DMS 273 (cell line): ENCODE measurements at regions not wholly inside any gene's neighbourhood (a gene's known extent, or its start where the extent isn't known, plus 50 kb on each side); places are given as distances from the start of the nearest gene placed in this dataset.
"Not testable (repeated sequence)": the region's sequence is repeated elsewhere in the genome, so short reads cannot be mapped to it uniquely, and the experiment has no call there.

Source experiments
- DNase-seq: peaks from one replicate; lab custom pipeline; 2025; ENCODE audit not compliant: unreplicated experiment; lab: John Stamatoyannopoulos, UW

DNA sequence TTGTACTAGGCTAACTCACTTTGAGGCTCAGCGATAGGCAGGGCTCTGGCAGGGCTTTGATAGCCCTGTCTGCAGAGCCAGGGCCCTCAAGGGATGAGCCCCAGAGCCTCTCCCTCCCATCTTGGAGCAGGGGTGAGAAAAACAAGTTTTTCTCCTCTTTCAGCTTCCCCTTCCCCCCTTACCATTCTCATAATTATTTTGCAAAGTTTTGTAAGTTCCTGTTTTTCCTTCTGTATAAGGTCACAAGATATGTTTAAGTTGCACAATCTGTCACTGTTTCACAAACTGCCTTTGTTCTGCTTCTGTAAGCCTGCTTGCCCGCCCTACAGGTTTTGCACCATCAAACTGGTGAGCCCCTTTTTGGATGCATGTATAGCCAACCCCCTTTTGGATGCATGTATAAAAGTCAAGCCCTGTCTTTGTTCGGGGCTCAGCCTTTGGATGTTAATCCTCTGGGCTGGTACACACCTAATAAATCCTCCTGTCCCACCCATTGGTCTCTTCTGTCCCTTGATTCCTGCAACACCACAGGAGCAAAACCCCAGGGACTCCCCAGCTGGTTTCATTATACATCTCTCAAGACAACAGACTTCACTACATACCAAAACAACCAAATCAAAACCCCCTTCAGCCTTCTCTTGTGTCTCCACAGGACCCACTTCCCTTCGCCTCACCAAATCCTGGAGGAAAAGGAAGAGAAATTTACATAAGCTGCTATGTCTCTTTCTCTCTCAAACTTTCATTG lies 52.5 kb upstream of the RESF1 start:
- DNase-seq: no peak

DNA sequence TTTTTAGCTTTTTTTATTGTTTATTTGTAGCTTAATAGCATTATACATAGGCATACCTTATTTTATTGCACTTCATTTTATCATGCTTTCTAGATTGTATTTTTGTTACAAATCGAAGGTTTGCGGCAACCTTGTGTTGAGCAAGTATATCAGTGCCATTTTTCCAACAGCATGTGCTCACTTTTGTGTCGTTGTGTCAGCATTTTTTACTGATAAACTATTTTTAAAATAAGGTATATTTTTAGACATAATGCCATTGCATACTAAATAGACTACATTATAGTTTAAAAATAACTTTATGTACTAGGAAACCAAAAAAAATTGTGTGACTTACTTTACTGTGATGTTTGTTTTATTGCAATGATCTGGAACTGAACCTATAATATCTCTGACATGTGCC lies 56.2 kb upstream of the RESF1 start:
- no peak for DNase-seq

DNA sequence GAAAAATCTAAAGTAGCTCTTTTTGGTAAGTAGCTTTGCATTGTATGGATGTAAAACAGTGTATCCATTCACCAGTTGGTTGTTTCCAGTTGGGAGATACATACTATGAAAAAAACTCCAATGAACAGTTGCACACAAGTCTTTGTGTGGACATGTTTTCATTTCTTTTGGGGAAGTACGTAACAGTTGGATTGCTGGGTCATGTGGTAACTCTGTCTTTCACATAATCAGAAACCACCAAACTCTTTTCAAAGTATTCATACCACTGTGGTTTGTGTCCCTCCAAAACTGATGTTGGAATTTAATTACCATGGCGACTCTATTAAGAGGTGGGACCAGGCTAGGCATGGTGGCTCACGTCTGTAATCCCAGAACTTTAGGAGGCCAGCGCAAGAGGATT lies 58.9 kb upstream of the RESF1 start:
- DNase-seq: no peak

DNA sequence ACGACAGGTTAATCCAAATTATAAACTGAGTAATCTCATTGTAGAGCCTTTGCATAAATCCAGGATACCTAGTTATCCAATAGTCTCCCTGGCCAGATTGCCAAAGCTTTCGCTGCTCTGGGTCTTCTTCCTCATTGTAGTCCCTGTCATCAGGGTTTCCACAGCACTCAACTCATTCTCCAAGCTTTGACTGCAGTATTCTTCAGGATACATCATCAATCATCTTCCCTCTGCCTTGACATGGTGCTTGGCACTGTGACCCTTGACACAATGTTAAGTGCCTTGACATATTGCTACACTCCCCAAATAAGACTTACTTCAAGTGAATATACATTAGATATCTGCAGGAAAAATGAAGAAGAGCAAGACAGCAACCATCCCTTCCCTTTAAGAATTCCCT lies 60.1 kb upstream of the RESF1 start:
- no peak for DNase-seq

DNA sequence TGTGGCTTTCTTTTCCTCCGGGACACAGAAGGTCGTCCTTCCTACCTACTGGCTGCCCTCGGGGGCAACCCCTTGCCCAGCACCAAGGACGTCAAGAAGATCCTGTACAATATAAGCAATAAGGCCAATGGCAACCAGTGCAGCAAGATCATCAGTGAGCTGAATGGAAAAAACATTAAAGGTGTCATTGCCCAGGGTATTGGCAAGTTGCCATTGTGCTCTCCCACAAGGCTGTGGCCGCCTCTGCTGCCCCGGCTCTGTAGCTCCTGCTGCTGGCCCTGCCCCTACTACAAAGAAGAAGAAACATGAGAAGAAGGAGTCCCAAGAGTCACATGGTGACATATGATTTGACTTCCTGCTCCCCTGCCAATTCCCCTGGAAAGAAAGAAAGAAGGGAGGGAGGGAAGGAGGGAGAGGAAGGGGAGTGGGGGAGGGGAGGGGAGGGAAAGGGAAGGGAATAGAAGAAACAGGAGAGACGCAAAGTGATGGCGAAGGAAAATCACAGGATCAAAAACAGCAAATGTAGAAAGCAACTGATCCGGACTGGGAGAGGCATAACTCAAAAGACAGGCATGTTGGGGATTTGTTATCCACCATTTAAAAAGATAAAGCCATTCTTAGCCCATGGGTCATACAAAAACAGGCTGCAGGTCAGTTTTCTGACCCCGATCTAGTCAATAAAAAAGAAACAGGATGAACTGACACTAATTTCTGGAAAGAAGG lies 61.3 kb upstream of the RESF1 start:
- DNase-seq: peak; percentile 59

DNA sequence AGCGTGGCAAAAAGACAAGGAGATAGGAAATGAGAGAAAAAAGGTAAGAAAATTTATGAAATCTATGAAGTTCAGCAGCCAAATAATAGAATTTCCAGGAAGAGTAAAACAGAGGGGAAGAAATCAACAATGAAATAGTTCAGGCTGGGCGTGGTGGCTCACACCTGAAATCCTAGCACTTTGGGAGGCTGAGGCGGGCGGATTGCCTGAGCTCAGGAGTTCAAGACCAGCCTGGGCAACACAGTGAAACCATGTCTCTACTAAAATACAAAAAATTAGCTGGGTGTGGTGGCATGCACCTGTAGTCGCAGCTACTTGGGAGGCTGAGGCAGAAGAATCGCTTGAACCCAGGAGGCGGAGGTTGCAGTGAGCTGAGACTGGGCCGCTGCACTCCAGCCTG lies 62.1 kb upstream of the RESF1 start:
- not testable (repeated sequence) for DNase-seq

DNA sequence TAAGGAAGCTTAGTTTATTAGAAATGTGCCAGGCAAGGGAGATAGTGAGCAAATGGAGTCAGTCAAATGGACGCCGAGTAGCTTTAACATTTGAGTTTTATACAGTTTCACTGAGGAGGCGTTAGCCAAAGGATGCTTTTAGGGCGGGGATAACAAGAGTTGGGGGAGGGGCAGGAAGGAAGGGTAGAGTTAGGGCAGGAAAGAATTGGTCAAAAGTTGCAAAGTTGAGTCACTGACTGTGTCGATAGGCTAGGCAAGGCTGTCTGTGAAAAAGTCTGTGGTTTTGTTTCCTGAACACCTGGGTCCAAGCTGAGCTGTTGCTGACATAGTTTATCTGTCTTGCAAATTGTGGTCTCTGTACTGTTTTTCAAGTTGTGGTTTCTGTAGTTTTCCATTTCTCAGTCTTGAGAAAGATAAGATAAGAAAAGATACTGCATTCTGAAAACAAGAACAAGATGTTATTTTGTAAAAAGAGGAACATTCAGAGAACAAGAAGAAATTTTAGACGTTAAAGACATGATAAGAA lies 62.6 kb upstream of the RESF1 start:
- no peak for DNase-seq

DNA sequence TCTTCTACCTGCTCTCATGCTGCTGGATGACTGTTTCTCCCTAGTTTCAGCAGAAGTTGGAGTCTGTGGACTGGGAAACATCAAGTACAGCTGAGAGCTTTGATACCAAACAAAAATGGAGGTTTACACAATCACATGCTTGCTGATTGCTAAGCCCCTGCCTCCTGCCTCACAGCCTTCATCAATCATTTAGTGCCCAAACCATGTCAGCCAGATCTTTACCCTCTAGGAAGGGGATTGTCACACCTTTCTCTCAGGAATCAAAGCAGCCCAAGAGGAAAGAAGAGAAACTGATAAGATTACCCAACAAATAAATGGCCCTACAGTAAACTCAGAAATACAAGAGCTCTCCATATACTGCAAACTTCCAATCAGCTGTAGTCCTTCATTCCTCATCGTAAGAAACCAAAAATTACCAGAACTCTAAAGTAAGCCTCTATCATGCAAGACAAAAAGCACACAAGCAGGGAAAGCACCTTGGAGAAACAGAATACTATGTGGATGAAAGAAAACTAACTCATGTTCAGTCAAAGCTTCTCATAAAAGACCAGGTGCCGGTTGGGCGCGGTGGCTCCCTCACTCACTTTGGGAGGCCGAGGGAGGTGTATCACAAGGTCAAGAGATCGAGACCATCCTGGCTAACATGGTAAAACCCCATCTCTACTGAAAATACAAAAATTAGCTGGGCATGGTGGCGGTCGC lies 63.6 kb upstream of the RESF1 start:
- no peak for DNase-seq

DNA sequence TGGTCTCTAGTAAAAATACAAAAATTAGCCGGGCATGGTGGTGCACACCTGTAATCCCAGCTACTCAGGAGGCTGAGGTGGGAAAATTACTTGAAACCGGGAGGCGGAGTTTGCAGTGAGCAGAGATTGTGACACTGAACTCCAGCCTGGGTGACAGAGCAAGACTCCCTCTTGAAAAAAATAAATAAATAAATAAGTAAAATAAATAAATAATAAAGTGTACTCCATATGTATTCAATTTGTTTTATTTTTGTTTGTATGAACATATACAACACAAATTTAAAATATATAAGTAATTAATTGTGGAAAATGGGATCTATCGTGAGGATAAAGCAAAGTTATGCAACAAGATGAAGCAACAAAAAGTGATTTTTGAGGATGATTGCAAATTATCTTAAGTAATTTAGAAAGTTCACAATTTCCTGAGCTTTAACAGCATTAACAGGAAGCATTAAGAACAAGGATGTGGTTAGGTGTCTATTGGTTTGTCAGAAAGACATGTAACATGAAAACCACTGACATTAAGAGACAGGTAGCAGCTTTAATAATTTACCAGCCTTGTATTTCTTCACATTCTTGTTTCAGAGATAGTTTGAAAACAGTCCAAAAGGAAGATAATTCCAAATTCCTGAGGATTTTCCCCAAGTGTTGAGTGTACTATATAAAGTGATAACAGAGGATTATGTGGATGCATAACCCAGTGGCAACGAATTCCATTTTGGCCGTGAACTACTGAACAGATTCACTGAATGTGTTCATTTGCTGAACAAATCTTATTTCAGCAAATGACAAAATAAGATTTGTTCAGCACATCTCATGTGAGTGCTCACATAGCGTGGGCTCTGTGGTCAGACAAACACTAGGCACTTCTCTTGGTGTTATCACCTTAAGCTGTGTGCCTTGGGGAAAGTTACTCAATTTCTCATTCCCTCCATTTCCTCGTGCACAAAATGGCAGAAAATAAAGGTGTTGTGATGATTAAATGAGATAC lies 68.6 kb upstream of the RESF1 start:
- DNase-seq: no peak

DNA sequence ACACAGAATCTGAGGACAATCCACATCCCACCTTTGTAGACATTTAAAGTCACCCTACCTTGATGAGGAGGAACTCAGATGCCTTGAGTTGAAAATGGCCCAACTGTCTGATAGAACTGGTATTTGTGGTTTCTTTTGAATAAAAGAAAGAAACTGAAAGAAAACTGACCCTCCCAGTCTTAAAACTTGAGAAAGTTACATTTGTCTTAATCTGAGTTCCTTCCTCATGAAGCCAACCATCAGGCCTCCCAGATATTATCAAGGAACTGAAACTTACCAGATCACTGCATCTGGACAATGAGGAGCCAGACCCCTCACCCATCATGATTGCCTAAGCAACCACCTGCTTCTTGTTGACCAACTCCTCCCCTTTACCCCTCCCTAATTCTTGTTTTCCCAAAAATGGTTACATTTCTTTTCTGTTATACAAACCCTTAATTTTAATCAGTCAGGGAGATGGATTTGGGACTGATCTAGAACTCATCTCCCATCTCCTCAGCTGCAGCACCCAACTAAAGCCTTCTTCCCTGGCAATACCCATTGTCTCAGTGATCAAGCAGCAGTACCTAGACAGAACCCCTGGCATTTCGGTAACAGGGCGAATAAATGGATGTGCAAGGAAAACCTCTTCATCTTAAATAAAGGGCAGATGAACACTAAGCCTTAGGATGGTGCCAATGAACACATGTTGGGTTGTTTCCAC lies 72.0 kb upstream of the RESF1 start:
- no peak for DNase-seq

DNA sequence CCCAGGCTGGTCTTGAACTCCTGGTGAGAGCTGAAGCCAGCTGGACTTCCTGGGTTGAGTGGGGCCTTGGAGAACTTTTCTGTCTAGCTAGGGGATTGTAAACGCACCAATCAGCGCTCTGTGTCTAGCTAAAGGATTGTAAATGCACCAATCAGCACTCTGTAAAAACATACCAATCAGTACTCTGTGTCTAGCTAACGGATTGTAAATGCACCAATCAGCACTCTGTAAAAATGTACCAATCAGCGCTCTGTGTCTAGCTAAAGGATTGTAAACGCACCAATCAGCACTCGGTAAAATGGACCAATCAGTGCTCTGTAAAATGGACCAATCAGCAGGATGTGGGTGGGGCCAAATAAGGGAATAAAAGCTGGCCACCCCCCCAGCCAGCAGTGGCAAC lies 76.5 kb upstream of the RESF1 start:
- DNase-seq: not testable (repeated sequence)

DNA sequence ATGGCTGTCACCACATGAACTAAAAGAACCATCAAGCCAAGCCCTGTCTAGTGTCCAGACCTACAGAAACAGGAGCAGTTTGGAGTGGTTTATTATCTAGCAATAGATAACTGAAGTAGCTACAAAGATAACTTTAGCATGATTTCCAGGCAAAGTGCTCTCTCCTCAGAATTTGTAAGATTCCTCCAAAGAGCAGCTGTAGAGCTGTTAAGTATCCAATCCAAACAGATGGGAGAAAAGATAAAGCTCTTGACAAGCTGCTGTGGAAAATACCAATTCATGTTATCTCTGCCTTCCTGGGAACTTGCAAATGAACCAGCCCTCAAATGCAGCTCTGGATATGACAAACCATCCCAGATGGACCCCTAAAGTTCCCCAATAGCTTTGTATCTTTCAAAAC lies 78.9 kb upstream of the RESF1 start:
- DNase-seq: peak; percentile 63

DNA sequence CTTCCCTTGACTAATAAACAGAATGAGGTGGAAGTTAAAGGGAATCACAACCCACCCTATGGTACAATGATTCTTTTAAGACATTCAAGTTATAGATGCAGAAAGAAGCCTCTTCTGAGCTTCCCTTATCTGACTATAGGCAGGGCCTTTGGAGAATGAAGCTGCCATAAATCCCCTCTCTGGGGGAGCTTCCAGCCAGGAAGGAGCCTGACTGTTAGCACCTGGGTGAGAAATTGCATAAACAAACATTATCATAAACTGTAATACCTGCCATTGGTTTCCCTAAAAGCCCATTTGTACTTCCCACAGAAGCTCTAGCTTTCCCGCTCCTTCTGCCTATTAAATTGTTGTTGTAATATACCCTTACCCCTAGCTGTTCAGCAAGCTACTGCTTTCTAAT lies 81.3 kb upstream of the RESF1 start:
- no peak for DNase-seq

DNA sequence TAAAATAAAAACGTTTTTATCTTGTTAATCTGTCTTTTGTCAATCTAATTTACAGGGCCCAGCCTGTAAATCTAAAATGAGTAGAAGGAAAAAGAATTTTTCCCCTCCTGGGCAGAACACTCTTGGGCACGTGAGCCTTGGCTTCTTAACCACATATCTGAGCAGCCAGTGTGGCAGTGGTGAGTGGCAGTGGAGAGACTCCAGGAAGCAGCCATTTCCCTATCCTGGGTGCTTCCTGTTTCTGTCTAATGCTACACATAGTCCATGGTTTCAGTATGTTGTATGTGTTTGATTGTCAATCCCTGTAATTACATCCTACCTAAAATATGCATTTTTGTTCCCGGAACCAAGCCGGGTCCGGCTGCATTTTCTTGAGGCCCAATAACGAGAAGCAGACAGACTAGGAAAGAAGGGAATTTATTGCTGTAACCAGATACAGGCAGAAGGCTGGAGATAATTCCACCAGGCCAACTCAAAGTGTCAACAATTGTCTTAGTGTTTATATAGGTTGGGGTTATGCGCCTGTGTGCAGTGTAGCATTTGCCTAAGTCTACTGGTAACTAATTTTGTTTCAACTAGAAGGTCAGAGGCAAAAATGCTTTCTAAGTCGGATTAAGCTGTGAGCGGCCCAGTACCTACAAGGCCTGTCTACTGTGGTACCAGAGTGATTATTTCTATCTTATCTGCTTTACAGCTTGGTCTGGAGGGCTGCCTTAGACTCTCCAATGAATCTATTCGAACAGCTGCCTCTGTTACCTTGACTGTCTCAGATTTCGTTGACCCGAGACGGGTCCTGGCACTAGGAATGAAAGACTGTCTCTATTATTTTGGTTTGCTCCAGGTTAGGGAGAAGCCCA lies 82.4 kb upstream of the RESF1 start:
- DNase-seq: peak; percentile 35

DNA sequence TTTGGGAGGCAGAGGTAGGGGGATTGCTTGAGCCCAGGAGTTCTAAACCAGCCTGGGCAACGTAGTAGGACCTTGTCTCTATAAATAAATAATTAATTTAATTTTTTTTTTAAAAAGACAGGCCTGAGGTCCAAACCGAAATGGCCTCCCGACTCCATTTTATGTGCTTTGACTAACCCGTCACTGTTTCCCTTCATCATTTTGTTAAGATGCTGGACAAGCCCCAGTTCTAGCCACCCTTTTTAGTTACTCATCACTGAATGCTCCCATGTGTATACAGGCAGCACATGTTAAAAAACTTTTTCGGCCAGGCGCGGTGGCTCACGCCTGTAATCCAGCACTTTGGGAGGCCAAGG lies 83.6 kb upstream of the RESF1 start:
- no peak for DNase-seq

DNA sequence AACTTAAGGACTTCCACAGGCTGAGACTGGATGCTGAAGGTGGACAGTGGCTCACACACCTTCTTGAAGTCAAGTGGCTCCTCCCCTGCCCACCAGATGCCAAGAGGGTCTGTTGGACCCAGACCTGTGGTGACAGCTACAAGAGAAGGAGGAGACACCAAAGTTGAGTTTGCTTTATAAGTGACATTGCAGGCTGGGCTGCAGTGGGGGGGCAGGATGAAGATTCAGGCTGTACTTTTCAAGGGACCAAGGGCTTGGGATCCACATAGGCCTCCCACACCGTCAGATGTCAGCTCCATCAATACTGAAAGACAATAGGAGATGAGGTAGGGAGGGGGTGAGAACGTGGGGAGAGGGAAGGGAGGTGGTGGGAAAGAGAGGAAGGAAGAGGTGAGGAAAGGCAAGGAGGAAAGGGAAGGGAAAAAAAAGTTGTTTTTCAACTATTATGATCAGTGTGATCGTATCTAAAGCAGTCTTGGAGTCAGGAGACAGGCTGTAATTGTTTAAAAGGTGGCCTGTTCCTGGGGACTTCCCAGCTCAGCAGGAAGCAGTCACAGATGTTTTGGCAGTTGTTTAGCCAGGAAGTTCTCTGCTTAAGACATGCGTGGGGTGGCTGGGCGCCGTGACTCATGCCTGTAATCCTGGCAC lies 84.1 kb upstream of the RESF1 start:
- peak; percentile 44 for DNase-seq

DNA sequence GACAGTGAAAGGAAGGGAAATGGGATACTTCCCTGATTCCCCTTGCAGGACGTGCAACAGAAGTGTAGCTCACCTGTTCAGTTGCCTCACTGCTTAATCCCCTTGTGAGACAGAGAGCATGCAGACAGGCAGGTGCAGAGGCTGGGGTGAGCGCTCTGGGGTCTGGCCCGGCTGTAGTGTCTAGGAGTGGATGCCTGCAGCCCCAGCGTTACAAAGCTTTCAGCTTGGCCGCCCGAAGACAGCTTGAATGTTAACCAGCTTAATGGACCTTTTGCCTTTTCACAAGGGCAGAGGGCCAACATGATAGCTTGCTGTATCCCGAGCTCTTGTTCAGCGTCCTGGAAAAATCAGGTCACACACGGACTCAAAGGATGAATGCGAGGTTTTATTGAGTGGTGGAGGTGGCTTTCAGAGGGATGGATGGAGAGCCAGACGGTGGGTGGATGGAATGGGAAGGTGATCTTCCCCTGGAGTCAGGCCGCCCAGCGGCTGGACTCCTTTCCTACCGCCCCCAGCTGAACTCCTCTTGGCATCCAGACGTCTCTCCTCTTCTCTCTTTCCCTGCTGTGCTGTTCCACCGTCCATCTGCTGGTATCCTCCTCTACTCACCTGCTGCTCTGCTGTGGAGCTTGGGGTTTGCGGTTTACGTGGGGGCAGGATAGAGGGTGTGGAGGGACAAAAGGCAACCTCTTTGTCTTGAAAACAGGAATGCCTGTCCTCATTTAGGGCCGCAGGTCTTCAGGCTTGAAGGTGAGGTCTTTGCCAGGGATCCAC lies 86.2 kb upstream of the RESF1 start:
- peak; percentile 82 for DNase-seq

DNA sequence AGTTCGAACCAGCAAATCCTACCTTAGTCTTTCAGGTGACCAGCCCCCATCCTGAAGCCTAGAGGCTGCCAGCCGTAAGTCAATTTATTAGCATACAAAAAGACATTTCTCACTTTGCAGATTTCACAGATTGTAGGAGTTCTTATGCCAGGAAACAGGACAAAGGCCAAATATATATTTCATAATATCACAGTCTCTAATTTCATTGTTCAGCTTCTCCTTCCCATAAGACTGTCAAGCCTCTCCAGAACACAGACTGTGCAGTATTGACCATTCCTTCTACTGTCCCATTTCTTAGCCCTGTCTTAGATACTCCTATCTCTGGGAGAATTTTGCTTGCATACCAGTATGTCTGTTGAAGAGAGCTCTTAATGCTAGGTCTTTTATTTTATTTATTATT lies 89.2 kb upstream of the RESF1 start:
- DNase-seq: no peak
